GM19239 (cell line): ENCODE measurements at regions not wholly inside any gene's neighbourhood (a gene's known extent, or its start where the extent isn't known, plus 50 kb on each side); places are given as distances from the start of the nearest gene placed in this dataset.

ENCODE experiments used
- DNase-seq: peaks from one replicate; pipeline ENCODE4 v3.0.0; 2011; ENCODE audit warnings: low spot score; ENCODE audit not compliant: insufficient read length
- FAIRE-seq: peaks from 2 replicates; lab custom pipeline; 2011; peaks lifted over from hg19 to GRCh38; lab: Jason Lieb, UNC

GRCh38 chr5:158320178-158320674 lies 461.3 kb upstream of the CLINT1 start:
- no peak for FAIRE-seq
- no peak for DNase-seq

GRCh38 chr5:158317507-158317906 lies 458.6 kb upstream of the CLINT1 start:
- no peak for FAIRE-seq
- no peak for DNase-seq

- no peak for DNase-seq
- no peak for FAIRE-seq
Measured at GRCh38 chr5:158313733-158314464, 455.0 kb upstream of the CLINT1 start.

GRCh38 chr5:158313027-158313732 lies 454.2 kb upstream of the CLINT1 start:
- DNase-seq (no peak), FAIRE-seq (no peak)

GRCh38 chr5:158309088-158309807 lies 450.3 kb upstream of the CLINT1 start:
- FAIRE-seq (no peak), DNase-seq (no peak)

- DNase-seq (no peak), FAIRE-seq (no peak)
Measured at GRCh38 chr5:158308429-158309025, 449.6 kb upstream of the CLINT1 start.

GRCh38 chr5:158305861-158306260 lies 446.9 kb upstream of the CLINT1 start:
- FAIRE-seq (no peak), DNase-seq (no peak)

GRCh38 chr5:158304607-158305006 lies 445.7 kb upstream of the CLINT1 start:
- FAIRE-seq: no peak
- DNase-seq: no peak

- no peak for FAIRE-seq
- no peak for DNase-seq
Measured at GRCh38 chr5:158303883-158304282, 444.9 kb upstream of the CLINT1 start.

- DNase-seq (no peak), FAIRE-seq (no peak)
Measured at GRCh38 chr5:158303275-158303674, 444.3 kb upstream of the CLINT1 start.

- no peak for FAIRE-seq
- no peak for DNase-seq
Measured at GRCh38 chr5:158302029-158302428, 443.1 kb upstream of the CLINT1 start.

GRCh38 chr5:158301186-158301585 lies 442.2 kb upstream of the CLINT1 start:
- no peak for DNase-seq
- FAIRE-seq: no peak

- FAIRE-seq (no peak), DNase-seq (no peak)
Measured at GRCh38 chr5:158300256-158300655, 441.3 kb upstream of the CLINT1 start.

- no peak for DNase-seq
- FAIRE-seq: no peak
Measured at GRCh38 chr5:158297002-158297527, 438.1 kb upstream of the CLINT1 start.

GRCh38 chr5:158294701-158295100 lies 435.8 kb upstream of the CLINT1 start:
- FAIRE-seq: no peak

GRCh38 chr5:158292981-158293380 lies 434.0 kb upstream of the CLINT1 start:
- no peak for DNase-seq
- no peak for FAIRE-seq

More at GRCh38 chr5:158294701-158295100, 435.8 kb upstream of the CLINT1 start:
- no peak for DNase-seq

- no peak for FAIRE-seq
- no peak for DNase-seq
Measured at GRCh38 chr5:158289967-158290366, 431.0 kb upstream of the CLINT1 start.

- FAIRE-seq (no peak), DNase-seq (no peak)
Measured at GRCh38 chr5:158288272-158288657, 429.3 kb upstream of the CLINT1 start.

GRCh38 chr5:158287643-158288271 lies 428.8 kb upstream of the CLINT1 start:
- FAIRE-seq: no peak
- DNase-seq: no peak

- FAIRE-seq (no peak), DNase-seq (no peak)
Measured at GRCh38 chr5:158286827-158287226, 427.9 kb upstream of the CLINT1 start.
